ENCODE measurements at regions not wholly inside any gene's neighbourhood (a gene's known extent, or its start where the extent isn't known, plus 50 kb on each side); places are given as distances from the start of the nearest gene placed in this dataset.
"Not testable (repeated sequence)": the region's sequence is repeated elsewhere in the genome, so short reads cannot be mapped to it uniquely, and the experiment has no call there.

GRCh38 chr15:22599526-22600320, 141.0 kb downstream of the GOLGA6L22 start:
- not testable (repeated sequence) for H3K4me3 Mint-ChIP-seq; H3K4me1 Mint-ChIP-seq; H3K27me3 Mint-ChIP-seq (ENCODE audit: low read depth); H3K9me3 Mint-ChIP-seq; H3K27ac Mint-ChIP-seq; H3K36me3 Mint-ChIP-seq; DNase-seq (ENCODE audit: low spot score in 2 of 2, unreplicated experiment in 2 of 2)

DNA sequence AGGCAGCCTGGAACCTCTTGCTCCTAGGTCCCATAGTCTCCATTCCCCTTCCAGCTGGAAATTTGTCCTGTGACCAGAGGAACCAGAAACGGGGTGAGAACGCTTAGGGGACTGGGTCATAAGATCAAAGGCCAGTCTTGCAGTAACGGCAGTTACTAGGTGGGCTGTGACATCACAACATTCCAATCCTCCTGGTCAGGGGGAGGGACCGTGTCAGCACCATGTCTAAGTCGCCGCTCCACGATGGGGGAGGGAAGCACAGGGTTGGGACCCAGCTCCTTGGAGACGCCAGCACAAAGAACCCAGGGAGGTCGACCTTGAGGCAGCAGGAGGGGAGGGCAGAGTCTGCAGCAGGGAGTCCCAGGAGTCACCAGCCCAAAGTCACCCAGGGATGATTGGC, 158.3 kb downstream of the GOLGA6L22 start:
- H3K36me3 Mint-ChIP-seq; H3K4me3 Mint-ChIP-seq; DNase-seq (ENCODE audit: low spot score in 2 of 2, unreplicated experiment in 2 of 2); H3K27ac Mint-ChIP-seq; H3K4me1 Mint-ChIP-seq; H3K9me3 Mint-ChIP-seq; H3K27me3 Mint-ChIP-seq (ENCODE audit: low read depth): not testable (repeated sequence)

DNA sequence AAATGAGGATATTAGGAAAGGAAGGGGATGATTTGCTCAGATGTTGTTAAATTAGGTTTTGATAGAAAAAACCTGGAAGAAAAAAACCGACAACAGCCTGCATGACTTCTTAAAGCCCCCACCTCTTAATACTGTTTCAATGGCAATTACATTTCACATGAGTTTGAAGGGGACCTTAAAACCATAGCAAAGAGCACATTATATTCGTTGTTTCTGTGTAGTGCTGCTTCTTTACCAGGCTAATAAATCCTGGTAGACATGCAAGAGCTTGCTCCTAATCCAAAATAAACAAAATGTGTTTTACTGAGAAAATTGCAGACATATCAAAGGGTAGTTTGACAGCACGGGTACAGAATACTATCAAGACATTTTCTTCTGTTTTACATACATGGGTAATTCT, 154.7 kb upstream of the NIPA1 start:
- not testable (repeated sequence) for H3K27ac Mint-ChIP-seq; DNase-seq (ENCODE audit: low spot score in 2 of 2, unreplicated experiment in 2 of 2); H3K4me1 Mint-ChIP-seq; H3K27me3 Mint-ChIP-seq (ENCODE audit: low read depth); H3K9me3 Mint-ChIP-seq; H3K4me3 Mint-ChIP-seq; H3K36me3 Mint-ChIP-seq

- peaks cover 10% of the 10 kb centered on the region for H3K27me3 Mint-ChIP-seq (ENCODE audit: low read depth)
- H3K4me3 Mint-ChIP-seq; H3K9me3 Mint-ChIP-seq; DNase-seq (ENCODE audit: low spot score in 2 of 2, unreplicated experiment in 2 of 2); H3K36me3 Mint-ChIP-seq; H3K27ac Mint-ChIP-seq; H3K4me1 Mint-ChIP-seq: not testable (repeated sequence)
Observed at GRCh38 chr15:22639983-22640382, 146.5 kb upstream of the NIPA1 start.

GRCh38 chr15:22649458-22649857, 137.0 kb upstream of the NIPA1 start:
- not testable (repeated sequence) for H3K4me3 Mint-ChIP-seq; H3K27ac Mint-ChIP-seq; DNase-seq (ENCODE audit: low spot score in 2 of 2, unreplicated experiment in 2 of 2); H3K4me1 Mint-ChIP-seq; H3K9me3 Mint-ChIP-seq; H3K36me3 Mint-ChIP-seq; H3K27me3 Mint-ChIP-seq (ENCODE audit: low read depth)

- H3K4me3 Mint-ChIP-seq; H3K27me3 Mint-ChIP-seq (ENCODE audit: low read depth); H3K27ac Mint-ChIP-seq; H3K4me1 Mint-ChIP-seq; H3K36me3 Mint-ChIP-seq; H3K9me3 Mint-ChIP-seq; DNase-seq (ENCODE audit: low spot score in 2 of 2, unreplicated experiment in 2 of 2): not testable (repeated sequence)
Observed at GRCh38 chr15:22651179-22651578, 135.3 kb upstream of the NIPA1 start.

- peak overlapping the region; percentile 73 for H3K4me3 Mint-ChIP-seq
- H3K27ac Mint-ChIP-seq; H3K36me3 Mint-ChIP-seq; H3K27me3 Mint-ChIP-seq (ENCODE audit: low read depth); H3K4me1 Mint-ChIP-seq; H3K9me3 Mint-ChIP-seq: not testable (repeated sequence)
- DNase-seq (ENCODE audit: low spot score in 2 of 2, unreplicated experiment in 2 of 2), result peak; percentile 23 to 51
Observed at GRCh38 chr15:22664294-22665058, 122.0 kb upstream of the NIPA1 start.

DNA sequence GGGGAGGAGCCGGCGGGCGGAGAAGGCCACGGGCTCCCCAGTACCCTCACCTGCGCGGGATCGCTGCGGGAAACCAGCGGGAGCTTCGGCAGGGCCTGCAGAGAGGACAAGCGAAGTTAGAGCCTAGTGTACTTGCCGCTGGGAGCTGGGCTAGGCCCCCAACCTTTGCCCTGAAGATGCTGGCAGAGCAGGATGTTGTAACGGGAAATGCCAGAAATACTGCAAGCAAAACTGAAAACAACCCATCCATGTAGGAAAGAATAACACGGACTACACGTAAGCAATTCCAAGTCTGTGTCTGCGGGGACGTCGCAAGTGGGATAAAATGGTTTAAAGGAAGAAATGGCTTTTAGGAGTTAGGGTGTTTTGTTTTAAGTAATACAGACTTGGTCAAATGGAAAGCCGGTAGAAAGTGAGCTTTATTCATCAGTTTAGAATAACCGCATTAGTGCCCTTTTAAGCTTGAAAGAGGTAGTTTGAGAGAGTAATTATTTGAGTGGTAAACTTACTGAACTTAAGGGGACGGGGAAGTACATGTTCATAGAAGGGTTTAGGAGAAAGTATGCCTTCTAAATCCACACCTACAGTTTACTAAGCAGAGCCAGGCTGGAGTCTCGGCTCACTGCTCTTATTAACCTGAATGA, 121.3 kb upstream of the NIPA1 start:
- peak overlapping the region; percentile 96 for H3K27ac Mint-ChIP-seq
- not testable (repeated sequence) for H3K4me1 Mint-ChIP-seq; DNase-seq (ENCODE audit: low spot score in 2 of 2, unreplicated experiment in 2 of 2)

GRCh38 chr15:22665711-22666110, 120.7 kb upstream of the NIPA1 start:
- Mint-ChIP-seq H3K27ac (peak overlapping the region; percentile 96), H3K4me3 (peak overlapping the region; percentile 73)
- not testable (repeated sequence) for H3K4me1 Mint-ChIP-seq; H3K27me3 Mint-ChIP-seq (ENCODE audit: low read depth); H3K9me3 Mint-ChIP-seq; DNase-seq (ENCODE audit: low spot score in 2 of 2, unreplicated experiment in 2 of 2); H3K36me3 Mint-ChIP-seq

More for the DNA sequence above, 121.3 kb upstream of the NIPA1 start:
- H3K4me3 Mint-ChIP-seq, result peak overlapping the region; percentile 73
- not testable (repeated sequence) for H3K36me3 Mint-ChIP-seq; H3K9me3 Mint-ChIP-seq; H3K27me3 Mint-ChIP-seq (ENCODE audit: low read depth)

- H3K9me3 Mint-ChIP-seq; H3K27me3 Mint-ChIP-seq (ENCODE audit: low read depth); H3K36me3 Mint-ChIP-seq; H3K27ac Mint-ChIP-seq; H3K4me3 Mint-ChIP-seq; H3K4me1 Mint-ChIP-seq; DNase-seq (ENCODE audit: low spot score in 2 of 2, unreplicated experiment in 2 of 2): not testable (repeated sequence)
Observed at GRCh38 chr15:22684786-22685185, 101.7 kb upstream of the NIPA1 start.

GRCh38 chr15:22699881-22700280, 86.6 kb upstream of the NIPA1 start:
- H3K9me3 Mint-ChIP-seq; H3K36me3 Mint-ChIP-seq; H3K4me3 Mint-ChIP-seq; H3K27ac Mint-ChIP-seq; H3K27me3 Mint-ChIP-seq (ENCODE audit: low read depth); H3K4me1 Mint-ChIP-seq; DNase-seq (ENCODE audit: low spot score in 2 of 2, unreplicated experiment in 2 of 2): not testable (repeated sequence)

DNA sequence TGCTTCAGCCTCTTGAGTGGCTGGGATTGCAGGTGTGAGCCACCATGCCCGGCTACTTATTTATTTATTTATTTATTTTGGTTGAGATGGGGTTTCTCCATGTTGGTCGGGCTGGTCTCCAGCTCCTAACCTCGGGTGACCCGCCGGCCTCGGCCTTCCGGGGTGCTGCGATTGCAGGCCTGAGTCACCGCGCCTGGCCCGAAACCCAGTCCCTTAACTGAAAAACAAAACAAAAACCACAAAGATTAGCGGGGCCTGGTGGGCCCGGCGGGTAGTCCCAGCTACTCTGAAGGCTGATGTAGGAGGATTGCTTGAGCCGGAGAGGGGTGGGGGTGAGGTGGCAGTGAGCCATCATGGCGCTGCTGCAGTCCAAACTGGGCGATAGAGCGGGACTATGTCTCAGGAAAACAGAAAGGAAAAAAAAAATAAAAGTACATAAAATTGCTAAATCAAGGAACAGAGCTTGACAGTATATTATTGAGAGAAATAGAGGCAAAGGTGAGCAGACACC, 75.6 kb upstream of the NIPA1 start:
- DNase-seq (ENCODE audit: low spot score in 2 of 2, unreplicated experiment in 2 of 2); H3K4me1 Mint-ChIP-seq; H3K27ac Mint-ChIP-seq; H3K9me3 Mint-ChIP-seq; H3K4me3 Mint-ChIP-seq; H3K36me3 Mint-ChIP-seq; H3K27me3 Mint-ChIP-seq (ENCODE audit: low read depth): not testable (repeated sequence)

GRCh38 chr15:22713933-22714332, 72.5 kb upstream of the NIPA1 start:
- H3K9me3 Mint-ChIP-seq, result not testable (repeated sequence)

More at GRCh38 chr15:22713933-22714332, 72.5 kb upstream of the NIPA1 start:
- not testable (repeated sequence) for H3K27me3 Mint-ChIP-seq (ENCODE audit: low read depth); H3K4me3 Mint-ChIP-seq; H3K36me3 Mint-ChIP-seq; DNase-seq (ENCODE audit: low spot score in 2 of 2, unreplicated experiment in 2 of 2); H3K4me1 Mint-ChIP-seq; H3K27ac Mint-ChIP-seq
